Activated T-cell treated with anti-CD3 and anti-CD28 coated beads for 4 hours (primary cell): ENCODE measurements at regions not wholly inside any gene's neighbourhood (a gene's known extent, or its start where the extent isn't known, plus 50 kb on each side); places are given as distances from the start of the nearest gene placed in this dataset.

ENCODE experiments used
- DNase-seq: peaks from one replicate; pipeline ENCODE4 v3.0.0-alpha.2; 2020

DNA sequence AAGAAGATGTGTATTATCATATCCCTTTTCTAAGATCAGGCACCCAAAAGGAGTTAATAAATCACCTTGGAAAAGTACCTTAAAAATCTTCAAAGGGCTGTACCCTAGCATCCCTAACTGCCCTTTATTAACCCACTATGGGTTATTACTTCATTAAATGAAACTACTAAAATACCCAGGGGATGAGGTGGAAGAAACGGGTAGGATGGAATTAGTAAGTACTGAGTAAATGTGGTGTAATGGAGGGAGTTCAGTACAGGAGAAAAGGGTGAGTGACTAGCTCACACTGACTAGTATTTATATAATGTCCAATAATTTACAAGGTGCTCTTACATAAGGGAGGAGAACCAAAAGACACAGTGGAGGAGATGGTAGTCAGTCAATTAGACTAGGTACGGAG, 51.0 kb upstream of the RASGEF1B start:
- no peak for DNase-seq

DNA sequence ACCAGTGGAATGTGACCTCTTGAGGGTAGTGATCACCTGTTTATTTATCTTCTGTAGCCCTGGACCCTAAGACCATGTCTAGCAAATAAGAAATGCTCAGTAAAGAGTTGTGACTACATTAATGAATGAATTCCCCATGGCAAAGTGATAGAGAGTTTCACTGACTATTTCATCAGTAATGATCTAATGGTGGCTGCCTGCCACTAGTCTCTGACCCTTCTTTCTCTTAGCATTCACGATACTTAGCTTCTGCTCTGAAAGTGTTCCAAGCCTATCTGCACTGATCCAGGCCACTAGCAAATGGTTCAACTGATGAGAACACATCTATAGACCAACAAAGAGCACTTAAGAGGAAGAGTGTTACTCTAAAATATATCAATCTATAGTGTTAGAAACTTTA, 50.0 kb upstream of the RASGEF1B start:
- no peak for DNase-seq
